ENCODE measurements at regions not wholly inside any gene's neighbourhood (a gene's known extent, or its start where the extent isn't known, plus 50 kb on each side); places are given as distances from the start of the nearest gene placed in this dataset.

- TF ChIP-seq POLR2A (IDR thresholded peaks at IDR 0.05) (no peak), CTCF (IDR thresholded peaks at IDR 0.05) (no peak)
Measured at GRCh38 chr5:35362772-35363171, 132.5 kb upstream of the PRLR start.
